Nephron (organoid): ENCODE measurements at regions not wholly inside any gene's neighbourhood (a gene's known extent, or its start where the extent isn't known, plus 50 kb on each side); places are given as distances from the start of the nearest gene placed in this dataset.

Experiments
- H3K27ac Mint-ChIP-seq, 3 experiments: 2 replicates each; pipeline ENCODE4 v1.8.0; 2020; ENCODE audit warnings: mixed read lengths in 3 of 3, mild to moderate bottlenecking in 2 of 3, moderate library complexity in 1 of 3
- H3K27me3 Mint-ChIP-seq: 2 replicates; pipeline ENCODE4 v1.8.0; 2021; ENCODE audit warnings: low read depth, mild to moderate bottlenecking, moderate library complexity, mixed read lengths
- H3K36me3 Mint-ChIP-seq: 2 replicates; pipeline ENCODE4 v1.8.0; 2020; ENCODE audit warnings: low read depth, mixed read lengths
- H3K4me1 Mint-ChIP-seq: 2 replicates; pipeline ENCODE4 v1.8.0; 2020; ENCODE audit warnings: mixed read lengths
- H3K4me3 Mint-ChIP-seq, 3 experiments: 2 replicates each; pipeline ENCODE4 v1.8.0; 2020; ENCODE audit warnings: mild to moderate bottlenecking in 3 of 3, mixed read lengths in 3 of 3, moderate library complexity in 2 of 3
- H3K9me3 Mint-ChIP-seq: 2 replicates; pipeline ENCODE4 v1.8.0; 2020; ENCODE audit warnings: mixed read lengths
- CTCF ChIP-seq, 3 experiments: fragments of 200-600 bp; sonication (generic); IDR thresholded peaks; one replicate each; pipeline ENCODE4 v1.5.0; 2021; ENCODE audit warnings: antibody characterized with exemption in 3 of 3; ENCODE audit not compliant: unreplicated experiment in 3 of 3

GRCh38 chr18:54777989-54778388 lies 50.3 kb upstream of the RAB27B start:
- no peak for TF ChIP-seq CTCF (IDR thresholded peaks at IDR 0.05; ENCODE audit: unreplicated experiment in 3 of 3)
- Mint-ChIP-seq H3K9me3 (no peaks in the 10 kb centered on the region), H3K27me3 (no peaks in the 10 kb centered on the region), H3K36me3 (no peaks in the 10 kb centered on the region), H3K27ac (no peak overlapping the region), H3K4me1 (peaks cover 25% of the 10 kb centered on the region), H3K4me3 (no peak overlapping the region)
